B cell (primary cell): ENCODE measurements at regions not wholly inside any gene's neighbourhood (a gene's known extent, or its start where the extent isn't known, plus 50 kb on each side); places are given as distances from the start of the nearest gene placed in this dataset.

Source experiments
- ATAC-seq: fragments of 200-7000 bp; cut with Tn5 transposase; one replicate; pipeline ENCODE4 v1.10.0; 2021; ENCODE audit warnings: low read depth, mild to moderate bottlenecking, moderate number of reproducible peaks, moderate library complexity
- CTCF ChIA-PET: fragments of 350-600 bp; sonication (Branson Sonifier 250); formaldehyde crosslinking; loops from one replicate; lab custom pipeline; 2021; ENCODE audit warnings: antibody characterized with exemption, inconsistent platforms; lab: Charles Lee
- POLR2A ChIA-PET: fragments of 350-600 bp; sonication (Branson Sonifier 250); formaldehyde crosslinking; loops from one replicate; lab custom pipeline; 2021; ENCODE audit warnings: antibody characterized with exemption; lab: Charles Lee
- DNase-seq: peaks from one replicate; pipeline ENCODE4 v3.0.0; 2013
- H2AFZ ChIP-seq: 2 replicates; pipeline ENCODE4 v1.6.1; 2012; ENCODE audit warnings: mild to moderate bottlenecking, low read depth, low read length; ENCODE audit not compliant: insufficient read depth, poor library complexity, severe bottlenecking
- H3K27ac ChIP-seq, 2 donors: 1 replicate in 1 of 2; 2 replicates in 1 of 2; pipeline ENCODE4 v1.5.1; 2012 to 2013; ENCODE audit warnings: low read length in 2 of 2, mild to moderate bottlenecking in 2 of 2, moderate library complexity in 1 of 2
- H3K27me3 ChIP-seq, 4 experiments: fragments of 200-600 bp in 1 of 4; sonication (generic) in 1 of 4; replicated peaks in 1 of 4; 1 replicate in 2 of 4; 2 replicates in 2 of 4; pipeline versions ENCODE4 v1.6.1 to v1.7.0; 2013 to 2016; ENCODE audit warnings: low read length in 3 of 4, mild to moderate bottlenecking in 2 of 4, mixed read lengths in 1 of 4, moderate library complexity in 1 of 4; ENCODE audit not compliant: insufficient read depth in 4 of 4, control insufficient read depth in 3 of 4; ENCODE audit errors: control extremely low read depth in 1 of 4
- H3K36me3 ChIP-seq, 2 experiments: replicated peaks in 1 of 2; 1 replicate in 1 of 2; 2 replicates in 1 of 2; pipeline versions ENCODE4 v1.6.1 to v1.7.1; 2013; ENCODE audit warnings: low read length in 1 of 2; ENCODE audit not compliant: insufficient read depth in 2 of 2, control insufficient read depth in 1 of 2; ENCODE audit errors: control extremely low read depth in 1 of 2, extremely low read depth in 1 of 2
- H3K4me1 ChIP-seq, 2 donors: fragments of 200-600 bp in 1 of 2; sonication (generic) in 1 of 2; 1 replicate in 1 of 2; 2 replicates in 1 of 2; pipeline versions ENCODE4 v1.5.1 to v1.6.1; 2013 to 2017; ENCODE audit warnings: low read length in 2 of 2; ENCODE audit not compliant: control insufficient read depth in 2 of 2, insufficient read depth in 2 of 2
- H3K4me2 ChIP-seq: replicated peaks from 2 replicates; pipeline ENCODE3; 2012; ENCODE audit warnings: mild to moderate bottlenecking, low read depth, low read length; ENCODE audit not compliant: poor library complexity, severe bottlenecking
- H3K4me3 ChIP-seq, 5 experiments: fragments of 200-600 bp in 1 of 5; sonication (generic) in 1 of 5; 1 replicate in 3 of 5; 2 replicates in 2 of 5; pipeline versions ENCODE4 v1.5.1 to v1.7.0; 2011 to 2016; ENCODE audit warnings: low read length in 4 of 5, mild to moderate bottlenecking in 4 of 5, low read depth in 2 of 5, control low read depth in 1 of 5, moderate library complexity in 1 of 5; ENCODE audit not compliant: insufficient read depth in 1 of 5; ENCODE audit errors: control extremely low read depth in 1 of 5, extremely low read depth in 1 of 5
- H3K79me2 ChIP-seq: fragments of 200-600 bp; sonication (generic); one replicate; pipeline ENCODE4 v1.6.0; 2016; ENCODE audit warnings: low read length; ENCODE audit not compliant: control insufficient read depth, insufficient read depth
- H3K9ac ChIP-seq: fragments of 200-600 bp; sonication (generic); 2 replicates; pipeline ENCODE4 v1.6.1; 2017; ENCODE audit warnings: mild to moderate bottlenecking, low read length, moderate library complexity
- H3K9me3 ChIP-seq, 3 donors: one replicate each; pipeline versions ENCODE4 v1.6.1 to v1.7.1; 2013; ENCODE audit warnings: low read length in 2 of 3; ENCODE audit not compliant: control insufficient read depth in 2 of 3, insufficient read depth in 1 of 3; ENCODE audit errors: control extremely low read depth in 1 of 3
- H4K20me1 ChIP-seq: 2 replicates; pipeline ENCODE4 v1.6.0; 2012; ENCODE audit warnings: mild to moderate bottlenecking, low read length; ENCODE audit not compliant: insufficient read depth, control insufficient read depth, poor library complexity, severe bottlenecking
- H3K27ac Mint-ChIP-seq: one replicate; pipeline ENCODE4 v1.8.0; 2021; ENCODE audit warnings: mixed read lengths
- H3K27me3 Mint-ChIP-seq: one replicate; pipeline ENCODE4 v1.8.0; 2021; ENCODE audit warnings: mixed read lengths
- H3K4me1 Mint-ChIP-seq: one replicate; pipeline ENCODE4 v1.8.0; 2021; ENCODE audit warnings: mixed read lengths
- H3K4me3 Mint-ChIP-seq: one replicate; pipeline ENCODE4 v1.8.0; 2021; ENCODE audit warnings: mixed read lengths
- H3K9me3 Mint-ChIP-seq: one replicate; pipeline ENCODE4 v1.8.0; 2022; ENCODE audit warnings: mixed read lengths; ENCODE audit not compliant: insufficient read depth
- EZH2 ChIP-seq: IDR thresholded peaks from 2 replicates; pipeline ENCODE4 v1.6.1; 2012; ENCODE audit warnings: borderline replicate concordance, low read depth, mild to moderate bottlenecking, moderate library complexity, low read length; ENCODE audit not compliant: insufficient read depth, poor library complexity, severe bottlenecking
- WGBS: methylation state at CpG from one replicate; pipeline ENCODE4 v1.1.5; 2013; ENCODE audit warnings: missing lambda C conversion rate; ENCODE audit not compliant: insufficient coverage; 5-methylcytosine and 5-hydroxymethylcytosine counted together
- intact Hi-C: fragments of 100-400 bp; cut with micrococcal nuclease; formaldehyde crosslinking; loops from one replicate; pipeline ENCODE4 v1.10.0; 2022
- TF ChIP-seq, protein P1 (sequence below): fragments of 200-600 bp; IDR thresholded peaks from one replicate; pipeline ENCODE4 v1.8.0; 2022; ENCODE audit warnings: antibody characterized with exemption, mild to moderate bottlenecking

DNA sequence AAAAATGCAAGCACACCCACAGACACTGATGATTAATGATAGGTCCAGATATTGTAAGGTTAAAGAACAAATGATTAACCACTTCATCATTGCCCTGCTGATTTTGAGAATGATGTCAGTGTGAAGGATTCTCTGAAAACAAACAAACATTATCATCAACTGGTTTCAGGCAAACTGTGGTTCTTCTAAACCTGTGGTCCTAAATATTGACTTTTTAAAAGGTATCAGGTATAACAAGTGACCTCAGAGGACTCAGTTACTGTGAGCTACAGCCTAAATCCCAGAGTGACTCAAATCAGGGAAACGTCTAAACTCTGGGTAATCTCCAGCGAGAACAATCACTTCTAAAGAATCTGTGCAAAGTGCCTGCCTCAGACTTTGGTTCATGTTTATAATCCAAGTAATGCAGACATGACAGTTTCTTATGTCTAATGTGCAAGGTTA, 172.3 kb upstream of the CDH6 start:
- no peak overlapping the region for H2AFZ ChIP-seq
- no peak overlapping the region for H3K27ac ChIP-seq
- H3K27ac Mint-ChIP-seq: no peak overlapping the region
- H3K9me3 ChIP-seq: peaks cover 0 to 9% (median 0%) of the 10 kb centered on the region in 3 donors
- WGBS: 82% methylated on average over 2 of the region's 2 CpGs
- CTCF ChIA-PET: no interaction called here
- no peak overlapping the region for H3K9ac ChIP-seq
- POLR2A ChIA-PET: no interaction called here
- H3K4me3 Mint-ChIP-seq: no peak overlapping the region
- no peak overlapping the region for H3K4me3 ChIP-seq
- no peak overlapping the region for H3K4me2 ChIP-seq
- H3K79me2 ChIP-seq: no peaks in the 10 kb centered on the region
- no peaks in the 10 kb centered on the region for H3K27me3 Mint-ChIP-seq
- no peaks in the 10 kb centered on the region for H4K20me1 ChIP-seq
- intact Hi-C loops: no loop called here
- H3K4me1 ChIP-seq: no peaks in the 10 kb centered on the region
- H3K4me1 Mint-ChIP-seq: no peaks in the 10 kb centered on the region
- ATAC-seq (no peak), DNase-seq (no peak)
- peaks cover 7% of the 10 kb centered on the region for H3K9me3 Mint-ChIP-seq
- no peaks in the 10 kb centered on the region for H3K27me3 ChIP-seq
- H3K36me3 ChIP-seq: no peaks in the 10 kb centered on the region
- TF ChIP-seq, protein P1, sequence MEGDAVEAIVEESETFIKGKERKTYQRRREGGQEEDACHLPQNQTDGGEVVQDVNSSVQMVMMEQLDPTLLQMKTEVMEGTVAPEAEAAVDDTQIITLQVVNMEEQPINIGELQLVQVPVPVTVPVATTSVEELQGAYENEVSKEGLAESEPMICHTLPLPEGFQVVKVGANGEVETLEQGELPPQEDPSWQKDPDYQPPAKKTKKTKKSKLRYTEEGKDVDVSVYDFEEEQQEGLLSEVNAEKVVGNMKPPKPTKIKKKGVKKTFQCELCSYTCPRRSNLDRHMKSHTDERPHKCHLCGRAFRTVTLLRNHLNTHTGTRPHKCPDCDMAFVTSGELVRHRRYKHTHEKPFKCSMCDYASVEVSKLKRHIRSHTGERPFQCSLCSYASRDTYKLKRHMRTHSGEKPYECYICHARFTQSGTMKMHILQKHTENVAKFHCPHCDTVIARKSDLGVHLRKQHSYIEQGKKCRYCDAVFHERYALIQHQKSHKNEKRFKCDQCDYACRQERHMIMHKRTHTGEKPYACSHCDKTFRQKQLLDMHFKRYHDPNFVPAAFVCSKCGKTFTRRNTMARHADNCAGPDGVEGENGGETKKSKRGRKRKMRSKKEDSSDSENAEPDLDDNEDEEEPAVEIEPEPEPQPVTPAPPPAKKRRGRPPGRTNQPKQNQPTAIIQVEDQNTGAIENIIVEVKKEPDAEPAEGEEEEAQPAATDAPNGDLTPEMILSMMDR: no peak
- TF ChIP-seq EZH2: no peak

DNA sequence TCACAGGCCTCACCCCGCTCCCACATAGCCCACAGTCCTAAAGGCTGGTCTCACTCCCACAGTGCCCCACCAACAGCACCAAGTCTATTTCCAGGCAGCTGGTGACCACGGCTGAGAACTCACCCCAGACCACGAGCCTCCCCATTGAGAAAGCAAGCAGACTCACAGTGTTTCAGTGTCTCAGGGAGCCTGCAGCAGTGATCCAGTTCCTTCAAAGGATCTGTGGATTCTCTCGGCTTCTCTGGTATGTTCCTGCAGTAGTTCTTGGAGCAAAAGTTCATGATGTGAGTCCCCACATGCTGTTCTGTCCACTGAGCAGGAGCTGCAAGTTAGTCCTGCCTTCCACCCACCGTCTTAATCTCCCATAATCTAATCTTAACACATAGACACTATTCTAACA, 185.3 kb upstream of the CDH6 start:
- Mint-ChIP-seq H3K4me3 (no peak overlapping the region), H3K27ac (no peak overlapping the region), H3K27me3 (no peaks in the 10 kb centered on the region), H3K4me1 (no peaks in the 10 kb centered on the region), H3K9me3 (peaks cover 7% of the 10 kb centered on the region)
- DNase-seq (no peak), ATAC-seq (no peak)
- Histone ChIP-seq H3K27me3 (no peaks in the 10 kb centered on the region), H3K9me3 (peaks cover 0 to 4% (median 0%) of the 10 kb centered on the region in 3 donors), H3K4me1 (no peaks in the 10 kb centered on the region), H3K9ac (no peak overlapping the region), H2AFZ (no peak overlapping the region), H3K27ac (no peak overlapping the region), H3K36me3 (no peaks in the 10 kb centered on the region), H3K4me3 (no peak overlapping the region), H3K4me2 (no peak overlapping the region), H3K79me2 (no peaks in the 10 kb centered on the region), H4K20me1 (no peaks in the 10 kb centered on the region)
- intact Hi-C loops: no loop called here
- ChIA-PET CTCF (no interaction called here), POLR2A (no interaction called here)
- WGBS: 87% methylated on average over 5 of the region's 5 CpGs
- TF ChIP-seq, protein P1: no peak
- TF ChIP-seq EZH2: no peak
